ENCODE measurements at regions not wholly inside any gene's neighbourhood (a gene's known extent, or its start where the extent isn't known, plus 50 kb on each side); places are given as distances from the start of the nearest gene placed in this dataset.

DNA sequence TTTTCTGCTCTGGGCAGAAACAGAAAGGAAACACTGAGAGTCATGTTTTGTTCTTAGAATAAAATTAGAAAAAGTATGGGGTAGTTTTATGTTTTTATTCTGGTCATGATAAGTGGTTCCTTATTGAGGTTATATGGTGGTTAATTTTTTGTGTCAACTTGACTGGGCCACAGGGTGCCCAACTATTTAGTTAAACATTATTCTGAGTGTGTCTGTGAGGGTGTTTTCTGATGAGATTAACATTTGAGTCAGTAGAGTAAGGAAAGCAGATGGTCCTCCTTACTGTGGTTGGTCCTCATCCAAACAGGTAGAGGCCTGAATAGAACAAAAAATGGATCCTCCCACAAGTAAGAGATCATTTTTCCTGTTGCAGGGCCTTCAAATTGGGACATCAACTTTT, 98.9 kb downstream of the C3orf38 start:
- no peaks in the 10 kb centered on the region for H3K36me3 ChIP-seq (ENCODE audit: control insufficient read depth, insufficient read depth, low read length)
- no TSS peak for BruUV-seq (replicated peaks)
- ATAC-seq (no peak), DNase-seq (ENCODE audit: low read depth, low spot score) (no peak)
- ChIA-PET CTCF (no interaction called here), POLR2A (no interaction called here)
- no peaks in the 10 kb centered on the region for H3K27me3 ChIP-seq (ENCODE audit: control insufficient read depth, insufficient read depth, low read length)
- intact Hi-C loops (cut with micrococcal nuclease; ENCODE audit: unreplicated experiment): no loop called here
- no peak overlapping the region for H3K4me3 ChIP-seq (ENCODE audit: low read depth in 2 of 2, low read length in 2 of 2)
- H3K27ac ChIP-seq (ENCODE audit: low read length): no peak overlapping the region
- in situ Hi-C loops (cut with HindIII; ENCODE audit: low pct_unique_long_range_greater_than_20kb, low sequenced_read_pairs): no loop called here
- no peaks in the 10 kb centered on the region for H3K4me1 ChIP-seq (ENCODE audit: control insufficient read depth, insufficient read depth, low read length)
- H3K9me3 ChIP-seq (ENCODE audit: control insufficient read depth, insufficient read depth, low read depth, low read length): no peaks in the 10 kb centered on the region
- no peak for TF ChIP-seq SIN3A (IDR thresholded peaks at IDR 0.05; ENCODE audit: borderline replicate concordance, insufficient read depth, low read depth, low read length)
- TF ChIP-seq, protein P1, sequence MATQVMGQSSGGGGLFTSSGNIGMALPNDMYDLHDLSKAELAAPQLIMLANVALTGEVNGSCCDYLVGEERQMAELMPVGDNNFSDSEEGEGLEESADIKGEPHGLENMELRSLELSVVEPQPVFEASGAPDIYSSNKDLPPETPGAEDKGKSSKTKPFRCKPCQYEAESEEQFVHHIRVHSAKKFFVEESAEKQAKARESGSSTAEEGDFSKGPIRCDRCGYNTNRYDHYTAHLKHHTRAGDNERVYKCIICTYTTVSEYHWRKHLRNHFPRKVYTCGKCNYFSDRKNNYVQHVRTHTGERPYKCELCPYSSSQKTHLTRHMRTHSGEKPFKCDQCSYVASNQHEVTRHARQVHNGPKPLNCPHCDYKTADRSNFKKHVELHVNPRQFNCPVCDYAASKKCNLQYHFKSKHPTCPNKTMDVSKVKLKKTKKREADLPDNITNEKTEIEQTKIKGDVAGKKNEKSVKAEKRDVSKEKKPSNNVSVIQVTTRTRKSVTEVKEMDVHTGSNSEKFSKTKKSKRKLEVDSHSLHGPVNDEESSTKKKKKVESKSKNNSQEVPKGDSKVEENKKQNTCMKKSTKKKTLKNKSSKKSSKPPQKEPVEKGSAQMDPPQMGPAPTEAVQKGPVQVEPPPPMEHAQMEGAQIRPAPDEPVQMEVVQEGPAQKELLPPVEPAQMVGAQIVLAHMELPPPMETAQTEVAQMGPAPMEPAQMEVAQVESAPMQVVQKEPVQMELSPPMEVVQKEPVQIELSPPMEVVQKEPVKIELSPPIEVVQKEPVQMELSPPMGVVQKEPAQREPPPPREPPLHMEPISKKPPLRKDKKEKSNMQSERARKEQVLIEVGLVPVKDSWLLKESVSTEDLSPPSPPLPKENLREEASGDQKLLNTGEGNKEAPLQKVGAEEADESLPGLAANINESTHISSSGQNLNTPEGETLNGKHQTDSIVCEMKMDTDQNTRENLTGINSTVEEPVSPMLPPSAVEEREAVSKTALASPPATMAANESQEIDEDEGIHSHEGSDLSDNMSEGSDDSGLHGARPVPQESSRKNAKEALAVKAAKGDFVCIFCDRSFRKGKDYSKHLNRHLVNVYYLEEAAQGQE (IDR thresholded peaks at IDR 0.05; ENCODE audit: insufficient read depth in 1 of 2, low read depth in 2 of 2, low read length in 1 of 2): no peak
- no peak for TF ChIP-seq TCF7L2 (IDR thresholded peaks at IDR 0.05; ENCODE audit: low read depth, low read length)
- no peak for TF ChIP-seq POLR2AphosphoS5 (IDR thresholded peaks at IDR 0.05; ENCODE audit: low read depth, low read length)
- TF ChIP-seq, protein P2, sequence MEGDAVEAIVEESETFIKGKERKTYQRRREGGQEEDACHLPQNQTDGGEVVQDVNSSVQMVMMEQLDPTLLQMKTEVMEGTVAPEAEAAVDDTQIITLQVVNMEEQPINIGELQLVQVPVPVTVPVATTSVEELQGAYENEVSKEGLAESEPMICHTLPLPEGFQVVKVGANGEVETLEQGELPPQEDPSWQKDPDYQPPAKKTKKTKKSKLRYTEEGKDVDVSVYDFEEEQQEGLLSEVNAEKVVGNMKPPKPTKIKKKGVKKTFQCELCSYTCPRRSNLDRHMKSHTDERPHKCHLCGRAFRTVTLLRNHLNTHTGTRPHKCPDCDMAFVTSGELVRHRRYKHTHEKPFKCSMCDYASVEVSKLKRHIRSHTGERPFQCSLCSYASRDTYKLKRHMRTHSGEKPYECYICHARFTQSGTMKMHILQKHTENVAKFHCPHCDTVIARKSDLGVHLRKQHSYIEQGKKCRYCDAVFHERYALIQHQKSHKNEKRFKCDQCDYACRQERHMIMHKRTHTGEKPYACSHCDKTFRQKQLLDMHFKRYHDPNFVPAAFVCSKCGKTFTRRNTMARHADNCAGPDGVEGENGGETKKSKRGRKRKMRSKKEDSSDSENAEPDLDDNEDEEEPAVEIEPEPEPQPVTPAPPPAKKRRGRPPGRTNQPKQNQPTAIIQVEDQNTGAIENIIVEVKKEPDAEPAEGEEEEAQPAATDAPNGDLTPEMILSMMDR (IDR thresholded peaks at IDR 0.05): no peak

DNA sequence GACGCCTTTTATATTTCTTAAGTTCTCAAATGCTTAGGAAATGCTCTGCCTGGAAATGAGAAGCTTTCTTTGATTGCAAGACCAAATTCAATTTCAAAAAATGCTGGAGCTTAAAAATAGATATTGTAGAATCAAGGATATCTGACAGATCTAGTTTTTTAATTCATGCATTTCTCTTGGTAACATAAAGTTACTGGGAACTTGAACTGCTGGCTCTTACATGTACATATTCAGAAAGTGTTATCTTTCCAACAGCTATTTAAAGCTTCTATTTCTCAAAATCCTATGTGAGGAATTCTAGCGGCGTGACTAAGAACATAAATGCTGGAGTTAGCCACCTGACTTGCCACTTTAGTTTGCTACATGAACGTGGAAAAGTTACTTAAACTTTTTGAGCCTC, 109.3 kb downstream of the C3orf38 start:
- Histone ChIP-seq H3K27ac (ENCODE audit: low read length) (no peak overlapping the region), H3K4me1 (ENCODE audit: control insufficient read depth, insufficient read depth, low read length) (no peaks in the 10 kb centered on the region), H3K36me3 (ENCODE audit: control insufficient read depth, insufficient read depth, low read length) (no peaks in the 10 kb centered on the region), H3K27me3 (ENCODE audit: control insufficient read depth, insufficient read depth, low read length) (no peaks in the 10 kb centered on the region), H3K4me3 (ENCODE audit: low read depth in 2 of 2, low read length in 2 of 2) (no peak overlapping the region), H3K9me3 (ENCODE audit: control insufficient read depth, insufficient read depth, low read depth, low read length) (no peaks in the 10 kb centered on the region)
- BruUV-seq (replicated peaks): no TSS peak
- CTCF ChIA-PET: no interaction called here
- DNase-seq (ENCODE audit: low read depth, low spot score) (no peak), ATAC-seq (no peak)
- TF ChIP-seq SIN3A (IDR thresholded peaks at IDR 0.05; ENCODE audit: borderline replicate concordance, insufficient read depth, low read depth, low read length): no peak
- intact Hi-C loops (cut with micrococcal nuclease; ENCODE audit: unreplicated experiment) (no loop called here), in situ Hi-C loops (cut with HindIII; ENCODE audit: low pct_unique_long_range_greater_than_20kb, low sequenced_read_pairs) (no loop called here)
- POLR2A ChIA-PET: no interaction called here

DNA sequence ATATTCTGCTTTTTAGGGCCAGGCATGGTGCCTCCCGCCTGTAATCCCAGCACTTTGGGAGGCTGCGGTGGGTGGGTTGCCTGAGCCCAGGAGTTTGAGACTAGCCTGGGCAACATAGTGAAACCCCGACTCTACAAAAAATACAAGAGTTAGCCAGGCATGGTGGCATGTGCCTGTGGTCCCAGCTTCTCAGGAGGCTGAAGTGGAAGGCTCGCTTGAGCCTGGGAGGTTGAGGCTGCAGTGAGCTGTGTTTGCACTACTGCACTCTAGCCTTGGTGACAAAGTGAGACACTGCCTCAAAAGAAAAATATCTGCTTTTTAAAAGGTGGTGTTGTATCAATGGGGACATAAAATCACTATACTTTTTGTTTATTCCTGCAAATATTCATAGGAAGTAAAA, 112.8 kb downstream of the C3orf38 start:
- Histone ChIP-seq H3K4me3 (ENCODE audit: low read depth in 2 of 2, low read length in 2 of 2) (no peak overlapping the region), H3K9me3 (ENCODE audit: control insufficient read depth, insufficient read depth, low read depth, low read length) (no peaks in the 10 kb centered on the region), H3K27ac (ENCODE audit: low read length) (no peak overlapping the region), H3K27me3 (ENCODE audit: control insufficient read depth, insufficient read depth, low read length) (no peaks in the 10 kb centered on the region), H3K4me1 (ENCODE audit: control insufficient read depth, insufficient read depth, low read length) (no peaks in the 10 kb centered on the region), H3K36me3 (ENCODE audit: control insufficient read depth, insufficient read depth, low read length) (no peaks in the 10 kb centered on the region)
- in situ Hi-C loops (cut with HindIII; ENCODE audit: low pct_unique_long_range_greater_than_20kb, low sequenced_read_pairs): no loop called here
- no peak for ATAC-seq
- intact Hi-C loops (cut with micrococcal nuclease; ENCODE audit: unreplicated experiment): no loop called here
- TF ChIP-seq TCF7L2 (IDR thresholded peaks at IDR 0.05; ENCODE audit: low read depth, low read length) (no peak), SIN3A (IDR thresholded peaks at IDR 0.05; ENCODE audit: borderline replicate concordance, insufficient read depth, low read depth, low read length) (no peak), POLR2AphosphoS5 (IDR thresholded peaks at IDR 0.05; ENCODE audit: low read depth, low read length) (no peak)
- TF ChIP-seq, protein P1 (IDR thresholded peaks at IDR 0.05; ENCODE audit: insufficient read depth in 1 of 2, low read depth in 2 of 2, low read length in 1 of 2): no peak
- TF ChIP-seq, protein P2 (IDR thresholded peaks at IDR 0.05): no peak
- POLR2A ChIA-PET: no interaction called here
- CTCF ChIA-PET: no interaction called here
- DNase-seq (ENCODE audit: low read depth, low spot score): no peak
- no TSS peak for BruUV-seq (replicated peaks)

Measured in Panc1 (cell line).